ENCODE measurements at regions not wholly inside any gene's neighbourhood (a gene's known extent, or its start where the extent isn't known, plus 50 kb on each side); places are given as distances from the start of the nearest gene placed in this dataset.

DNA sequence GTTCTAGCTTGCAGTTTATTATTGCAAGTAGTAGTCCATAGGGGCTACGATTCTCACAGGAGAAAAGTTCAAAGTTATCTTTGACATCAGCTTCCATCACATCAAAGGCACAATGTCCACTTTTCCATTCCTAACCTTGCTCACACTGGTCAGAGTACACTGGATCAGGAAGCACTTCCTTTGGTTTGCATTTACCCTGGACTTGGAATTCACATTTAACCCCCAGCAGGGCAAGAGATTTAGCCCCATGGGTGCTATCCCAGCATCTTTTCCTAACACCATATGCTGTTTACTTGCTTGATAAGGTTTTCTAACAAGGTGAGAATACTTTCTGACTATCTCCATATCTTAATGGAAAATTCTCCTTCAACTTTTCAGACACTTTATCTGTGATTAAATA, 55.6 kb upstream of the ASTN2 start:
- TF ChIP-seq, protein P1, sequence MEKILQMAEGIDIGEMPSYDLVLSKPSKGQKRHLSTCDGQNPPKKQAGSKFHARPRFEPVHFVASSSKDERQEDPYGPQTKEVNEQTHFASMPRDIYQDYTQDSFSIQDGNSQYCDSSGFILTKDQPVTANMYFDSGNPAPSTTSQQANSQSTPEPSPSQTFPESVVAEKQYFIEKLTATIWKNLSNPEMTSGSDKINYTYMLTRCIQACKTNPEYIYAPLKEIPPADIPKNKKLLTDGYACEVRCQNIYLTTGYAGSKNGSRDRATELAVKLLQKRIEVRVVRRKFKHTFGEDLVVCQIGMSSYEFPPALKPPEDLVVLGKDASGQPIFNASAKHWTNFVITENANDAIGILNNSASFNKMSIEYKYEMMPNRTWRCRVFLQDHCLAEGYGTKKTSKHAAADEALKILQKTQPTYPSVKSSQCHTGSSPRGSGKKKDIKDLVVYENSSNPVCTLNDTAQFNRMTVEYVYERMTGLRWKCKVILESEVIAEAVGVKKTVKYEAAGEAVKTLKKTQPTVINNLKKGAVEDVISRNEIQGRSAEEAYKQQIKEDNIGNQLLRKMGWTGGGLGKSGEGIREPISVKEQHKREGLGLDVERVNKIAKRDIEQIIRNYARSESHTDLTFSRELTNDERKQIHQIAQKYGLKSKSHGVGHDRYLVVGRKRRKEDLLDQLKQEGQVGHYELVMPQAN (conservative IDR thresholded peaks at IDR 0.05) = no peak
- TF ChIP-seq, protein P2, sequence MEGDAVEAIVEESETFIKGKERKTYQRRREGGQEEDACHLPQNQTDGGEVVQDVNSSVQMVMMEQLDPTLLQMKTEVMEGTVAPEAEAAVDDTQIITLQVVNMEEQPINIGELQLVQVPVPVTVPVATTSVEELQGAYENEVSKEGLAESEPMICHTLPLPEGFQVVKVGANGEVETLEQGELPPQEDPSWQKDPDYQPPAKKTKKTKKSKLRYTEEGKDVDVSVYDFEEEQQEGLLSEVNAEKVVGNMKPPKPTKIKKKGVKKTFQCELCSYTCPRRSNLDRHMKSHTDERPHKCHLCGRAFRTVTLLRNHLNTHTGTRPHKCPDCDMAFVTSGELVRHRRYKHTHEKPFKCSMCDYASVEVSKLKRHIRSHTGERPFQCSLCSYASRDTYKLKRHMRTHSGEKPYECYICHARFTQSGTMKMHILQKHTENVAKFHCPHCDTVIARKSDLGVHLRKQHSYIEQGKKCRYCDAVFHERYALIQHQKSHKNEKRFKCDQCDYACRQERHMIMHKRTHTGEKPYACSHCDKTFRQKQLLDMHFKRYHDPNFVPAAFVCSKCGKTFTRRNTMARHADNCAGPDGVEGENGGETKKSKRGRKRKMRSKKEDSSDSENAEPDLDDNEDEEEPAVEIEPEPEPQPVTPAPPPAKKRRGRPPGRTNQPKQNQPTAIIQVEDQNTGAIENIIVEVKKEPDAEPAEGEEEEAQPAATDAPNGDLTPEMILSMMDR (IDR thresholded peaks at IDR 0.05 in 2 of 3, conservative IDR thresholded peaks at IDR 0.05 in 1 of 3; ENCODE audit: control insufficient read depth in 2 of 3, extremely low read depth in 1 of 3, insufficient read depth in 1 of 3, low read depth in 3 of 3, low read length in 3 of 3) = no peak
- TF ChIP-seq NFIC (IDR thresholded peaks at IDR 0.05; ENCODE audit: low read depth, low read length) = no peak
- TF ChIP-seq, protein P3, sequence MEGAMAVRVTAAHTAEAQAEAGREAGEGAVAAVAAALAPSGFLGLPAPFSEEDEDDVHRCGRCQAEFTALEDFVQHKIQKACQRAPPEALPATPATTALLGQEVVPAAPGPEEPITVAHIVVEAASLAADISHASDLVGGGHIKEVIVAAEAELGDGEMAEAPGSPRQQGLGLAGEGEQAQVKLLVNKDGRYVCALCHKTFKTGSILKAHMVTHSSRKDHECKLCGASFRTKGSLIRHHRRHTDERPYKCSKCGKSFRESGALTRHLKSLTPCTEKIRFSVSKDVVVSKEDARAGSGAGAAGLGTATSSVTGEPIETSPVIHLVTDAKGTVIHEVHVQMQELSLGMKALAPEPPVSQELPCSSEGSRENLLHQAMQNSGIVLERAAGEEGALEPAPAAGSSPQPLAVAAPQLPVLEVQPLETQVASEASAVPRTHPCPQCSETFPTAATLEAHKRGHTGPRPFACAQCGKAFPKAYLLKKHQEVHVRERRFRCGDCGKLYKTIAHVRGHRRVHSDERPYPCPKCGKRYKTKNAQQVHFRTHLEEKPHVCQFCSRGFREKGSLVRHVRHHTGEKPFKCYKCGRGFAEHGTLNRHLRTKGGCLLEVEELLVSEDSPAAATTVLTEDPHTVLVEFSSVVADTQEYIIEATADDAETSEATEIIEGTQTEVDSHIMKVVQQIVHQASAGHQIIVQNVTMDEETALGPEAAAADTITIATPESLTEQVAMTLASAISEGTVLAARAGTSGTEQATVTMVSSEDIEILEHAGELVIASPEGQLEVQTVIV (IDR thresholded peaks at IDR 0.05; ENCODE audit: borderline replicate concordance, partially characterized antibody) = no peak
- TF ChIP-seq JUND (IDR thresholded peaks at IDR 0.05; ENCODE audit: low read depth, low read length) = no peak
- no peak for TF ChIP-seq ETV6 (conservative IDR thresholded peaks at IDR 0.05 in 1 of 2, IDR thresholded peaks at IDR 0.05 in 1 of 2; ENCODE audit: borderline replicate concordance in 1 of 2, low read depth in 1 of 2)
- no peak for TF ChIP-seq NR2C2 (IDR thresholded peaks at IDR 0.05; ENCODE audit: borderline replicate concordance, control insufficient read depth, insufficient read length, low read depth)
- TF ChIP-seq ASH2L (IDR thresholded peaks at IDR 0.05; ENCODE audit: borderline replicate concordance, low read depth) = no peak
- TF ChIP-seq MXI1 (IDR thresholded peaks at IDR 0.05; ENCODE audit: low read depth, low read length) = no peak
- no peak for TF ChIP-seq EGR1 (IDR thresholded peaks at IDR 0.05; ENCODE audit: borderline replicate concordance in 1 of 2, low read depth in 2 of 2, low read length in 2 of 2)
